KG1 (cell line): ENCODE measurements at regions not wholly inside any gene's neighbourhood (a gene's known extent, or its start where the extent isn't known, plus 50 kb on each side); places are given as distances from the start of the nearest gene placed in this dataset.
"Not testable (repeated sequence)": the region's sequence is repeated elsewhere in the genome, so short reads cannot be mapped to it uniquely, and the experiment has no call there.

Source experiments
- DNase-seq: peaks from one replicate; lab custom pipeline; 2025; lab: John Stamatoyannopoulos, UW

GRCh38 chr9:89841456-89841855 lies 236.6 kb downstream of the GADD45G start:
- no peak for DNase-seq

- no peak for DNase-seq
Measured at GRCh38 chr9:89842267-89842768, 237.5 kb downstream of the GADD45G start.

GRCh38 chr9:89843074-89843473 lies 238.3 kb downstream of the GADD45G start:
- no peak for DNase-seq

GRCh38 chr9:89843591-89843990 lies 238.8 kb downstream of the GADD45G start:
- DNase-seq = no peak

GRCh38 chr9:89844075-89844474 lies 239.3 kb downstream of the GADD45G start:
- DNase-seq = no peak

GRCh38 chr9:89844535-89844934 lies 239.7 kb downstream of the GADD45G start:
- no peak for DNase-seq

GRCh38 chr9:89845321-89845720 lies 240.5 kb downstream of the GADD45G start:
- DNase-seq = no peak

GRCh38 chr9:89845862-89846261 lies 241.1 kb downstream of the GADD45G start:
- DNase-seq = no peak

GRCh38 chr9:89848060-89849040 lies 243.5 kb downstream of the GADD45G start:
- DNase-seq = no peak

GRCh38 chr9:89849096-89849495 lies 244.3 kb downstream of the GADD45G start:
- no peak for DNase-seq

GRCh38 chr9:89850153-89850552 lies 245.3 kb downstream of the GADD45G start:
- DNase-seq = no peak

- DNase-seq = no peak
Measured at GRCh38 chr9:89850631-89851325, 246.0 kb downstream of the GADD45G start.

- no peak for DNase-seq
Measured at GRCh38 chr9:89853161-89853560, 248.3 kb downstream of the GADD45G start.

- DNase-seq = no peak
Measured at GRCh38 chr9:89853931-89854330, 249.1 kb downstream of the GADD45G start.

GRCh38 chr9:89854715-89855475 lies 250.1 kb downstream of the GADD45G start:
- DNase-seq = no peak

- not testable (repeated sequence) for DNase-seq
Measured at GRCh38 chr9:89856296-89856695, 251.5 kb downstream of the GADD45G start.

- DNase-seq = not testable (repeated sequence)
Measured at GRCh38 chr9:89856950-89857349, 252.1 kb downstream of the GADD45G start.

- DNase-seq = not testable (repeated sequence)
Measured at GRCh38 chr9:89859842-89860241, 255.0 kb downstream of the GADD45G start.

- DNase-seq = not testable (repeated sequence)
Measured at GRCh38 chr9:89861371-89861770, 256.6 kb downstream of the GADD45G start.

- DNase-seq = no peak
Measured at GRCh38 chr9:89862316-89862715, 257.5 kb downstream of the GADD45G start.

GRCh38 chr9:89863141-89863540 lies 258.3 kb downstream of the GADD45G start:
- DNase-seq = no peak

- DNase-seq = no peak
Measured at GRCh38 chr9:89863837-89864236, 259.0 kb downstream of the GADD45G start.
